AG04449 (cell line): ENCODE measurements at regions not wholly inside any gene's neighbourhood (a gene's known extent, or its start where the extent isn't known, plus 50 kb on each side); places are given as distances from the start of the nearest gene placed in this dataset.

Experiments
- CTCF ChIA-PET: fragments of 350-600 bp; formaldehyde crosslinking; extraction: SDS; loops from one replicate; lab custom pipeline; 2021; ENCODE audit warnings: antibody characterized with exemption; lab: Yijun Ruan, JAX
- POLR2A ChIA-PET: fragments of 400-600, 350-600 bp; formaldehyde crosslinking; extraction: SDS; loops from one replicate; lab custom pipeline; 2020; ENCODE audit warnings: antibody characterized with exemption, inconsistent platforms; lab: Yijun Ruan, JAX
- DNase-seq: peaks from one replicate; pipeline ENCODE4 v3.0.0-alpha.2; 2010; ENCODE audit warnings: low read depth, low spot score
- H3K4me3 ChIP-seq: 2 replicates; pipeline ENCODE4 v1.5.1; 2011; ENCODE audit warnings: low read depth, mild to moderate bottlenecking, control low read depth, low read length
- TF ChIP-seq, protein P1 (sequence below): IDR thresholded peaks from one replicate; pipeline ENCODE4 v1.5.1; 2011; ENCODE audit warnings: mild to moderate bottlenecking, moderate library complexity, low read length, control low read depth, inconsistent platforms; ENCODE audit not compliant: insufficient read depth; ENCODE audit errors: missing control alignments

DNA sequence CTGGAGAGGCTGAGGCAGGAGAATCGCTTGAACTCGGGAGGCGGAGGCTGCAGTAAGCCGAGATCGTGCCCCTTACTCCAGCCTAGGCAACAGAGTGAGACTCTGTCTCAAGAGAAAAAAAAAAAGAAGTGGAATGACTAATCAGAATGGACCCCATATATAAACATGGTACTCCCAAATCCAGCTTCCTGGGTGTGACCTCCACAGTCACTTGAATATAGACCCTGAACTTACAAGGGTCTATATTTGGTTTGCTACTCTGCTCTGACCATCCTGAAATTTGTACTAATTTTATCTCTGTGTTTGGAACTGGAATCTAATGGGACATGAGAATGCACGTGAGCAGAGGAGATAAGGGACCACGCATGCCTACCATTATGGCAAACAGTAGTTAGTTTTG, 275.0 kb downstream of the TNS1 start:
- DNase-seq = no peak
- TF ChIP-seq, protein P1, sequence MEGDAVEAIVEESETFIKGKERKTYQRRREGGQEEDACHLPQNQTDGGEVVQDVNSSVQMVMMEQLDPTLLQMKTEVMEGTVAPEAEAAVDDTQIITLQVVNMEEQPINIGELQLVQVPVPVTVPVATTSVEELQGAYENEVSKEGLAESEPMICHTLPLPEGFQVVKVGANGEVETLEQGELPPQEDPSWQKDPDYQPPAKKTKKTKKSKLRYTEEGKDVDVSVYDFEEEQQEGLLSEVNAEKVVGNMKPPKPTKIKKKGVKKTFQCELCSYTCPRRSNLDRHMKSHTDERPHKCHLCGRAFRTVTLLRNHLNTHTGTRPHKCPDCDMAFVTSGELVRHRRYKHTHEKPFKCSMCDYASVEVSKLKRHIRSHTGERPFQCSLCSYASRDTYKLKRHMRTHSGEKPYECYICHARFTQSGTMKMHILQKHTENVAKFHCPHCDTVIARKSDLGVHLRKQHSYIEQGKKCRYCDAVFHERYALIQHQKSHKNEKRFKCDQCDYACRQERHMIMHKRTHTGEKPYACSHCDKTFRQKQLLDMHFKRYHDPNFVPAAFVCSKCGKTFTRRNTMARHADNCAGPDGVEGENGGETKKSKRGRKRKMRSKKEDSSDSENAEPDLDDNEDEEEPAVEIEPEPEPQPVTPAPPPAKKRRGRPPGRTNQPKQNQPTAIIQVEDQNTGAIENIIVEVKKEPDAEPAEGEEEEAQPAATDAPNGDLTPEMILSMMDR = no peak
- ChIA-PET CTCF (interaction anchor here (1.4 to 2.8 kb wide), 5 partner anchors 10 to 1046 kb away, joined by 3 to 10 read pairs (median 4); no protein-coding TSS in a partner anchor), POLR2A (no interaction called here)
- H3K4me3 ChIP-seq = no peak overlapping the region

GRCh38 chr2:217725409-217725808, 277.4 kb downstream of the TNS1 start:
- TF ChIP-seq, protein P1 = no peak
- ChIA-PET CTCF (interaction anchor here (4.7 kb wide), 1 partner anchor 12 kb away, joined by 36 read pairs; no protein-coding TSS in a partner anchor), POLR2A (no interaction called here)
- no peak overlapping the region for H3K4me3 ChIP-seq
- no peak for DNase-seq

GRCh38 chr2:217724471-217724870, 278.3 kb downstream of the TNS1 start:
- DNase-seq = no peak
- ChIA-PET POLR2A (interaction anchor here (1.3 to 2.4 kb wide), 2 partner anchors 11 to 14 kb away, joined by 3 to 6 read pairs; no protein-coding TSS in a partner anchor), CTCF (interaction anchor here (1.6 to 4.7 kb wide), 2 partner anchors 8 to 11 kb away, joined by 9 to 36 read pairs; no protein-coding TSS in a partner anchor)
- TF ChIP-seq, protein P1 = no peak
- H3K4me3 ChIP-seq = no peak overlapping the region

- ChIA-PET POLR2A (interaction anchor here (0.7 to 2.4 kb wide), 3 partner anchors 11 to 29 kb away, joined by 3 to 6 read pairs (median 3); no protein-coding TSS in a partner anchor), CTCF (interaction anchor here (0.9 to 4.7 kb wide), 3 partner anchors 9 to 1026 kb away, joined by 3 to 36 read pairs (median 9); no protein-coding TSS in a partner anchor)
- no peak for DNase-seq
- no peak overlapping the region for H3K4me3 ChIP-seq
- TF ChIP-seq, protein P1 = no peak
Measured at GRCh38 chr2:217723981-217724380, 278.8 kb downstream of the TNS1 start.

GRCh38 chr2:217722883-217723472, 279.8 kb downstream of the TNS1 start:
- ChIA-PET CTCF (interaction anchor here (0.9 to 4.7 kb wide), 6 partner anchors 9 to 1203 kb away, joined by 3 to 36 read pairs (median 4); no protein-coding TSS in a partner anchor), POLR2A (interaction anchor here (0.7 to 2.4 kb wide), 2 partner anchors 9 to 12 kb away, joined by 3 to 6 read pairs; no protein-coding TSS in a partner anchor)
- peak; percentile 52 for DNase-seq
- H3K4me3 ChIP-seq = no peak overlapping the region
- TF ChIP-seq, protein P1 = no peak

DNA sequence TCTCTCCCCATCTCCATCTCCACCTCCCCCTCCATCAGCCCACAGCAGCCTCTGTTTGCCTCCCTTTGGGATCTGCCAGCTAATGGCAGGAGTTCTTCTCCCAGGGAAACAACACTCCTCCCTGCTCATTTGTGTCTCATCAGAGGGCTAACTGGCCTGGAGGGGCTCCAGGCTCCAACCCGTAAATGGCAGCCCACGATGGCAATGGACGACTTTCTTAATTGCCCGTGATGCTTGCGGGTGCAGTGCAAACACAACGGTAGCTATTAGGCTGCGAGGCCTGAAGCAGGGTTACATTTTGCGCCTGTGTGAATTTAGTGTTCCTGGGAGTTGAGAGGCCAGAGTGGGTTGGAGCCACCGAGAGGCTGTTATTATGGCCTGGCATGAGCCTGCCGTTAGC, 285.1 kb downstream of the TNS1 start:
- no peak for DNase-seq
- POLR2A ChIA-PET = no interaction called here
- H3K4me3 ChIP-seq = no peak overlapping the region
- CTCF ChIA-PET = no interaction called here
- TF ChIP-seq, protein P1 = no peak
